ENCODE measurements at regions not wholly inside any gene's neighbourhood (a gene's known extent, or its start where the extent isn't known, plus 50 kb on each side); places are given as distances from the start of the nearest gene placed in this dataset.

- Mint-ChIP-seq H3K27ac (no peak overlapping the region), H3K4me1 (no peaks in the 10 kb centered on the region), H3K36me3 (no peaks in the 10 kb centered on the region), H3K4me3 (no peak overlapping the region), H3K9me3 (peaks cover 2 to 8% of the 10 kb centered on the region in 2 donors), H3K27me3 (ENCODE audit: low read depth in 2 of 2) (no peaks in the 10 kb centered on the region)
- Histone ChIP-seq H3K4me1 (ENCODE audit: control insufficient read depth, insufficient read depth, low read length) (no peaks in the 10 kb centered on the region), H3K4me3 (ENCODE audit: low read length) (no peak overlapping the region), H3K27ac (ENCODE audit: low read length) (no peak overlapping the region), H3K36me3 (ENCODE audit: control insufficient read depth, insufficient read depth, low read length) (no peaks in the 10 kb centered on the region), H3K9me3 (ENCODE audit: control insufficient read depth, insufficient read depth, low read length) (no peaks in the 10 kb centered on the region), H3K27me3 (ENCODE audit: control insufficient read depth, insufficient read depth, low read length) (no peaks in the 10 kb centered on the region)
- WGBS (ENCODE audit: insufficient coverage) = 88% methylated on average over 2 of the region's 2 CpGs
- TF ChIP-seq CTCF (IDR thresholded peaks at IDR 0.05) = no peak
- no peak for DNase-seq
- intact Hi-C loops (cut with micrococcal nuclease) = no loop called here
- no peak for ATAC-seq
Observed at GRCh38 chr4:124491361-124492145, 221.0 kb downstream of the ANKRD50 start.

GRCh38 chr4:124499261-124499660 is 213.3 kb downstream of the ANKRD50 start:
- Mint-ChIP-seq H3K27ac (no peak overlapping the region), H3K9me3 (peaks cover 0 to 2% of the 10 kb centered on the region in 2 donors)

GRCh38 chr4:124501576-124501975 is 211.0 kb downstream of the ANKRD50 start:
- peaks cover 0 to 2% of the 10 kb centered on the region in 2 donors for H3K9me3 Mint-ChIP-seq
- no peak for ATAC-seq
- TF ChIP-seq CTCF (IDR thresholded peaks at IDR 0.05) = no peak
- Histone ChIP-seq H3K9me3 (ENCODE audit: control insufficient read depth, insufficient read depth, low read length) (no peaks in the 10 kb centered on the region), H3K27me3 (ENCODE audit: control insufficient read depth, insufficient read depth, low read length) (no peaks in the 10 kb centered on the region), H3K4me3 (ENCODE audit: low read length) (no peak overlapping the region), H3K27ac (ENCODE audit: low read length) (no peak overlapping the region), H3K4me1 (ENCODE audit: control insufficient read depth, insufficient read depth, low read length) (no peaks in the 10 kb centered on the region), H3K36me3 (ENCODE audit: control insufficient read depth, insufficient read depth, low read length) (no peaks in the 10 kb centered on the region)
- WGBS (ENCODE audit: insufficient coverage) = 84% methylated on average over 1 of the region's 1 CpG
- DNase-seq = no peak
- no peaks in the 10 kb centered on the region for H3K4me1 Mint-ChIP-seq
- no peak overlapping the region for H3K4me3 Mint-ChIP-seq
- H3K27me3 Mint-ChIP-seq (ENCODE audit: low read depth in 2 of 2) = no peaks in the 10 kb centered on the region
- H3K36me3 Mint-ChIP-seq = no peaks in the 10 kb centered on the region
- intact Hi-C loops (cut with micrococcal nuclease) = no loop called here
- H3K27ac Mint-ChIP-seq = no peak overlapping the region

More at GRCh38 chr4:124499261-124499660, 213.3 kb downstream of the ANKRD50 start:
- Mint-ChIP-seq H3K27me3 (ENCODE audit: low read depth in 2 of 2) (no peaks in the 10 kb centered on the region), H3K36me3 (no peaks in the 10 kb centered on the region), H3K4me1 (no peaks in the 10 kb centered on the region), H3K4me3 (no peak overlapping the region)
- Histone ChIP-seq H3K36me3 (ENCODE audit: control insufficient read depth, insufficient read depth, low read length) (no peaks in the 10 kb centered on the region), H3K27ac (ENCODE audit: low read length) (no peak overlapping the region), H3K27me3 (ENCODE audit: control insufficient read depth, insufficient read depth, low read length) (no peaks in the 10 kb centered on the region), H3K4me1 (ENCODE audit: control insufficient read depth, insufficient read depth, low read length) (no peaks in the 10 kb centered on the region), H3K9me3 (ENCODE audit: control insufficient read depth, insufficient read depth, low read length) (no peaks in the 10 kb centered on the region), H3K4me3 (ENCODE audit: low read length) (no peak overlapping the region)
- 42% methylated on average over 2 of the region's 3 CpGs for WGBS (ENCODE audit: insufficient coverage)
- intact Hi-C loops (cut with micrococcal nuclease) = no loop called here
- DNase-seq = no peak
- TF ChIP-seq CTCF (IDR thresholded peaks at IDR 0.05) = no peak
- ATAC-seq = no peak

GRCh38 chr4:124504431-124504830 is 208.1 kb downstream of the ANKRD50 start:
- H3K9me3 ChIP-seq (ENCODE audit: control insufficient read depth, insufficient read depth, low read length) = no peaks in the 10 kb centered on the region
- H3K27ac Mint-ChIP-seq = no peak overlapping the region

More at GRCh38 chr4:124504431-124504830, 208.1 kb downstream of the ANKRD50 start:
- intact Hi-C loops (cut with micrococcal nuclease) = no loop called here
- H3K36me3 ChIP-seq (ENCODE audit: control insufficient read depth, insufficient read depth, low read length) = no peaks in the 10 kb centered on the region
- no peak overlapping the region for H3K27ac ChIP-seq (ENCODE audit: low read length)
- Mint-ChIP-seq H3K4me3 (no peak overlapping the region), H3K36me3 (no peaks in the 10 kb centered on the region), H3K9me3 (peaks cover 5% of the 10 kb centered on the region in 2 donors), H3K4me1 (no peaks in the 10 kb centered on the region), H3K27me3 (ENCODE audit: low read depth in 2 of 2) (no peaks in the 10 kb centered on the region)
- H3K27me3 ChIP-seq (ENCODE audit: control insufficient read depth, insufficient read depth, low read length) = no peaks in the 10 kb centered on the region
- no peak for ATAC-seq
- H3K4me3 ChIP-seq (ENCODE audit: low read length) = no peak overlapping the region
- no peaks in the 10 kb centered on the region for H3K4me1 ChIP-seq (ENCODE audit: control insufficient read depth, insufficient read depth, low read length)
- TF ChIP-seq CTCF (IDR thresholded peaks at IDR 0.05) = no peak
- WGBS (ENCODE audit: insufficient coverage) = 65% methylated on average over 2 of the region's 2 CpGs
- DNase-seq = no peak
